ENCODE measurements at regions not wholly inside any gene's neighbourhood (a gene's known extent, or its start where the extent isn't known, plus 50 kb on each side); places are given as distances from the start of the nearest gene placed in this dataset.
A peak's percentile ranks its signal among the peaks of the same experiment; 100 is the strongest.

DNA sequence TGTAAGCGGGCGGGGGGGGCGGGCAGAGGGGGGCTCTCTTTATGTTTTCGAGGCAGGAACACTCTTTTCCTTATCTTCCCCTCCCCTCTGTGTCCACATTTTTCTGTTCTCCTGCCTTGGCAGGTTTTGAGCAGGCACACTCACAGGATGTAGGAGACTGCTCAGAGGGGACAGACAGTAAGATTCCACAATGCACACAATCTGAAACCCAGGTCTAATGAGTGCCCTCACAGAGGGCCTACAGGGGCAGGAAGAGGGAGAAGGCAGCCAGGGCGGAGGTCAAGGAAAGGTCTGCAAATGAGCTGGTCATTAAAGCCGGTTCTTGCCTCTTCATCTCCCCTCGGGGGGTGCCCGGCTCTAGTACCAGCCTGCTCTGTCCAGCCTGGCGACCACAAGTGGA is 106.1 kb upstream of the ATP6AP2 start:
- 31 to 51% methylated on average over 3 to 9 of the region's 9 CpGs for WGBS, 2 donors
- intact Hi-C loops (cut with DNase I; ENCODE audit: low total_unique reads) = loop anchor here (5.0 kb wide), 1 partner anchor 187 kb away; no protein-coding TSS in a partner anchor
- no peak for DNase-seq (ENCODE audit: low spot score in 2 of 2)
- no peak for TF ChIP-seq POLR2A (IDR thresholded peaks at IDR 0.05)
- TF ChIP-seq, protein P1, sequence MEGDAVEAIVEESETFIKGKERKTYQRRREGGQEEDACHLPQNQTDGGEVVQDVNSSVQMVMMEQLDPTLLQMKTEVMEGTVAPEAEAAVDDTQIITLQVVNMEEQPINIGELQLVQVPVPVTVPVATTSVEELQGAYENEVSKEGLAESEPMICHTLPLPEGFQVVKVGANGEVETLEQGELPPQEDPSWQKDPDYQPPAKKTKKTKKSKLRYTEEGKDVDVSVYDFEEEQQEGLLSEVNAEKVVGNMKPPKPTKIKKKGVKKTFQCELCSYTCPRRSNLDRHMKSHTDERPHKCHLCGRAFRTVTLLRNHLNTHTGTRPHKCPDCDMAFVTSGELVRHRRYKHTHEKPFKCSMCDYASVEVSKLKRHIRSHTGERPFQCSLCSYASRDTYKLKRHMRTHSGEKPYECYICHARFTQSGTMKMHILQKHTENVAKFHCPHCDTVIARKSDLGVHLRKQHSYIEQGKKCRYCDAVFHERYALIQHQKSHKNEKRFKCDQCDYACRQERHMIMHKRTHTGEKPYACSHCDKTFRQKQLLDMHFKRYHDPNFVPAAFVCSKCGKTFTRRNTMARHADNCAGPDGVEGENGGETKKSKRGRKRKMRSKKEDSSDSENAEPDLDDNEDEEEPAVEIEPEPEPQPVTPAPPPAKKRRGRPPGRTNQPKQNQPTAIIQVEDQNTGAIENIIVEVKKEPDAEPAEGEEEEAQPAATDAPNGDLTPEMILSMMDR (IDR thresholded peaks at IDR 0.05) = no peak
- no peak overlapping the region for H3K4me3 ChIP-seq (ENCODE audit: low read depth, poor library complexity, severe bottlenecking)

DNA sequence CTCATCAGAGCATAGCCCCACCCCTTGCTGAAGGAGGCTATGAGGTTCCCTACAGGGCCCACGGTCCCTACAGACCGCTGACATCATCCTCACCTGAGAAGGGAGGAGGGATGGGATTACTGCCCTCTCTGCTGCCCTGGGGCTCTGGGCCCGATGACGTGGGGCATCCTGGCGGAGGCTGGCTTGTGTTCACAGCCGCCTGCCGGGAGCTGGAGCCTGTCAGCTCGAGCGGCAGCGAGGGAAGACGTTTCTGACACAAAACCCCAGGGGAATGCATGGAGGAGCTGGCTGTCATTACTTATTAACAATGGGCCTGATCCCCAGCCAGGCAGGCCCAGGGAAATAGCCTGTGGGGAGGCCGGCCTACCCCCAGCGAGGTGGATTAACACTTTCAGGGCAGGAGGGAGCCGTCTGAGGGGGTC is 106.6 kb upstream of the ATP6AP2 start:
- TF ChIP-seq POLR2A (IDR thresholded peaks at IDR 0.05) = no peak
- TF ChIP-seq, protein P1 (IDR thresholded peaks at IDR 0.05) = no peak
- DNase-seq (ENCODE audit: low spot score in 2 of 2) = no peak
- WGBS, 2 donors = 25% methylated on average over 14 of the region's 14 CpGs; no CpG with 5 or more reads in 1 of the 2 donors
- intact Hi-C loops (cut with DNase I; ENCODE audit: low total_unique reads) = no loop called here
- H3K4me3 ChIP-seq (ENCODE audit: low read depth, poor library complexity, severe bottlenecking) = no peak overlapping the region

DNA sequence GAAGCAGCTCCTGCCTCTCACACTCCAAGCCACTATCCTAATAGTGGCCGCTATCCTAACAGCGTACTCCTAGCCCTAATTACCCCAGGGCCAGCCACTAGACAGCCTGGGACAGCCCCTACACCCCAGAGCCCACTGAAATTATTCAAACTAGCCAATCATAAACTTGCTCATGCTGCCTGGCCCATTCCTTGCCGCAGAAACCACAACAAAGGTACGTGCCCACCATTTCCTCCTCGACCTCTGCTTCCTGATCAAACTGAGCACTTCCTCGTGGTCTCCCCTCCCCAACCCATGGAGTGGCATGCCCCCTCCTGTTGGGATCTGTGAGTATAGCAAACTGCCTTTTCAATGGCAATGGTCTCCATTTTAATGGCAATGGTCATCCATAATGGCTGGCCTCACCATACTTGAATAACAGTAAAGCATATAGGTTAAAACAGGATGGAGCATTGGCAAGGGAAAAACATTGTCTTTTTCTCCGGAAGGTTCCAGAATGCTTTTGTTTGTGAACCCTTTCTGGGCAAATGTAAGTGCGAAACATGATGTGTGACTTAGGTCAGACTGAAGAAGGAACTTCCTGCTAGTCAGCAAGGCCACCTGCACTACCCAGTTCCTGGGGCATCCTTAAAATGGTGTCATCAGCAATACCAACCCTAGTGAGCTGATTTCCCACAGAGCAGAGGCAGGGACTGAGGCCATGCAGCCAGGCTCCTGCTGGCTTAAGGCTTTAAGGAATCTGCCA is 107.1 kb upstream of the ATP6AP2 start:
- 77 to 83% methylated on average over 8 of the region's 8 CpGs for WGBS, 2 donors
- no peak overlapping the region for H3K4me3 ChIP-seq (ENCODE audit: low read depth, poor library complexity, severe bottlenecking)
- intact Hi-C loops (cut with DNase I; ENCODE audit: low total_unique reads) = no loop called here
- TF ChIP-seq, protein P1 (IDR thresholded peaks at IDR 0.05) = no peak
- no peak for TF ChIP-seq POLR2A (IDR thresholded peaks at IDR 0.05)
- no peak for DNase-seq (ENCODE audit: low spot score in 2 of 2)

DNA sequence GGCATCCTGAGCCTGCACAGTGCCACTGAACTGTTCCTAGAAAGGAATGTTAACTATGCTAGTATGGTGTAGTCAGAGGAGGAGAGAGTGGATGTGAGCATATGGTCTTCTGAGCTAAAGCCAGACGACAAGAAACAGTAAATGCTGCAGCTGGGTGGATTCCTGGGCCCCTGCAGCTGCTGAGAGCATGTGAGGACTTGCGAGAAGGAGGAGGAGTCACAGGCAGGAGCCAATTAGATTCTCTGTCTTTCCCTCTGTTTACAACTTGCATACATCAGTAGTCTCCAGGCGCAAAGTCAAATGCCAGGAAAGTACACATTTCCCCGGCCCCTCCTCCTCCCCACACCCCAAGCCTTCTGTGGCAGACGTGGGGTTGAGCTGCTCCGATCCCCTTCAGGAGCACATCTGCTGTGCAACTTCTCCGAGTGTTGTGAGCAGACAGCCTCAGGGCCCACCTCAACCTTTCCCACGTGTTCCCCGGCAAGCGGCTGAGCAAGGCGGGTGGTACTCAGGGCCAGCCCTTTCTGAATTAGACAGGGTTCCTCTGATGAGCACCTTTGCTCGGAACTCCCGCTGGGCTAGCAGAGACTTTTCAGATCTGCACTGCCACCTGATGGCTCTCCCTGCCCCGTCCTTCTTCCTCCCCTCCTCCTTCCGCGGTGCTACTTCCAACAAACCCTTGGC is 108.7 kb upstream of the ATP6AP2 start:
- intact Hi-C loops (cut with DNase I; ENCODE audit: low total_unique reads) = no loop called here
- 5 to 39% methylated on average over 14 to 16 of the region's 16 CpGs for WGBS, 2 donors
- no peak for TF ChIP-seq POLR2A (IDR thresholded peaks at IDR 0.05)
- TF ChIP-seq, protein P1 (IDR thresholded peaks at IDR 0.05) = no peak
- peak in 1 of 2 donors; percentile 15 for DNase-seq (ENCODE audit: low spot score in 2 of 2)
- no peak overlapping the region for H3K4me3 ChIP-seq (ENCODE audit: low read depth, poor library complexity, severe bottlenecking)

DNA sequence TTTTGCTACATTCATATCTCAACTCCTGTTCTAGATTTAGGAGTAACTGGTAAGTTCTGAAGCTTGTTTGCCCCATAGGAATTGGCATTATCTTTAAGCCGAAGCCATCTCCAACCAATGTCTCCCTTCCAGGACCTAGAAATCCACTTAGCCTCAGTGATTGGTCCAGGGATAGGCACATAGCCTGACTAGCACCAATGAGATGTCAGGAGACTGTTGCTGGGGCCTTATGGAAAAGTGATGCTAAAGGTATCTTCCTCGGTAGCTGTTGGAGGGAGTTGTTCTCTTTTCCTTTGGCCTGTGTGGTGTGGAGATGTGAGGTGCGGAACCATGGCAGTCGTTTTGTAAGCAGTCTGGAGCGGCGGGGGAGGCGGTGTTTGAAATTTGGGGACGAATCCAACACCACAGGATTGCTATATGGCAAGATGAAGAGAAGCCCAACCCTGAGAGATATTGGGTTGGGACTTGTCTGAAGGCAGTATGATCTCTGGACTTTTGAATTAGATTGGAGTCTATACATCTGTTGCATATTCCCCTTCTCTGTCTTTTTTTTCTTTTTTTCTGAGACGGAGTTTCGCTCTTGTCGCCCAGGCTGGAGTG is 109.8 kb upstream of the ATP6AP2 start:
- intact Hi-C loops (cut with DNase I; ENCODE audit: low total_unique reads) = no loop called here
- WGBS, 2 donors = 81 to 95% methylated on average over 10 to 11 of the region's 11 CpGs
- no peak overlapping the region for H3K4me3 ChIP-seq (ENCODE audit: low read depth, poor library complexity, severe bottlenecking)
- no peak for DNase-seq (ENCODE audit: low spot score in 2 of 2)
- TF ChIP-seq POLR2A (IDR thresholded peaks at IDR 0.05) = no peak
- TF ChIP-seq, protein P1 (IDR thresholded peaks at IDR 0.05) = no peak
